Loucy (cell line): ENCODE measurements at regions not wholly inside any gene's neighbourhood (a gene's known extent, or its start where the extent isn't known, plus 50 kb on each side); places are given as distances from the start of the nearest gene placed in this dataset.

Experiments used
- CTCF ChIP-seq: fragments of 200-600 bp; sonication (generic); conservative IDR thresholded peaks from 2 replicates; pipeline ENCODE4 v1.5.1; 2014; ENCODE audit warnings: mild to moderate bottlenecking, antibody characterized with exemption, low read length
- EZH2phosphoT487 ChIP-seq: fragments of 200-600 bp; IDR thresholded peaks from 2 replicates; pipeline ENCODE4 v1.6.1; 2018; ENCODE audit warnings: antibody characterized with exemption, mild to moderate bottlenecking, moderate library complexity, borderline replicate concordance

- TF ChIP-seq CTCF = no peak
- TF ChIP-seq EZH2phosphoT487 = no peak
Measured at GRCh38 chr21:8992731-8993174, 1528.6 kb upstream of the TPTE start.
